ENCODE measurements at regions not wholly inside any gene's neighbourhood (a gene's known extent, or its start where the extent isn't known, plus 50 kb on each side); places are given as distances from the start of the nearest gene placed in this dataset.

GRCh38 chr14:98935921-98936320 is 336.1 kb downstream of the BCL11B start:
- 96% methylated on average over 9 of the region's 9 CpGs for WGBS
- Histone ChIP-seq H3K27ac (no peak overlapping the region), H3K36me3 (no peaks in the 10 kb centered on the region), H3K4me1 (replicated peaks) (no peaks in the 10 kb centered on the region), H3K4me3 (no peak overlapping the region), H3K9me3 (no peaks in the 10 kb centered on the region), H3K27me3 (replicated peaks; ENCODE audit: insufficient read depth) (no peaks in the 10 kb centered on the region)
- no peak for DNase-seq (ENCODE audit: low spot score)
- TF ChIP-seq CTCF (IDR thresholded peaks at IDR 0.05) = no peak
- TF ChIP-seq POLR2AphosphoS5 (IDR thresholded peaks at IDR 0.05) = no peak
- TF ChIP-seq POLR2A (IDR thresholded peaks at IDR 0.05) = no peak
- intact Hi-C loops (cut with DNase I) = no loop called here

GRCh38 chr14:98937021-98937420 is 335.0 kb downstream of the BCL11B start:
- WGBS = 95% methylated on average over 1 of the region's 1 CpG
- Histone ChIP-seq H3K4me1 (replicated peaks) (no peaks in the 10 kb centered on the region), H3K36me3 (no peaks in the 10 kb centered on the region), H3K27me3 (replicated peaks; ENCODE audit: insufficient read depth) (no peaks in the 10 kb centered on the region), H3K4me3 (no peak overlapping the region), H3K27ac (no peak overlapping the region), H3K9me3 (no peaks in the 10 kb centered on the region)
- no peak for DNase-seq (ENCODE audit: low spot score)
- intact Hi-C loops (cut with DNase I) = no loop called here
- TF ChIP-seq CTCF (IDR thresholded peaks at IDR 0.05) (no peak), POLR2A (IDR thresholded peaks at IDR 0.05) (no peak), POLR2AphosphoS5 (IDR thresholded peaks at IDR 0.05) (no peak)

- no peaks in the 10 kb centered on the region for H3K9me3 ChIP-seq
- no peak for TF ChIP-seq POLR2AphosphoS5 (IDR thresholded peaks at IDR 0.05)
- no peak for TF ChIP-seq CTCF (IDR thresholded peaks at IDR 0.05)
- no peak for TF ChIP-seq POLR2A (IDR thresholded peaks at IDR 0.05)
- no peak overlapping the region for H3K27ac ChIP-seq
- no peak overlapping the region for H3K4me3 ChIP-seq
- intact Hi-C loops (cut with DNase I) = no loop called here
- DNase-seq (ENCODE audit: low spot score) = no peak
- H3K4me1 ChIP-seq (replicated peaks) = no peaks in the 10 kb centered on the region
- no peaks in the 10 kb centered on the region for H3K36me3 ChIP-seq
- WGBS = 91% methylated on average over 6 of the region's 6 CpGs
- H3K27me3 ChIP-seq (replicated peaks; ENCODE audit: insufficient read depth) = no peaks in the 10 kb centered on the region
These were observed 334.1 kb downstream of the BCL11B start for GRCh38 chr14:98937712-98938505.

- intact Hi-C loops (cut with DNase I) = no loop called here
These were observed 331.1 kb downstream of the BCL11B start for GRCh38 chr14:98940693-98941437.

More at GRCh38 chr14:98940693-98941437, 331.1 kb downstream of the BCL11B start:
- no peaks in the 10 kb centered on the region for H3K27me3 ChIP-seq (replicated peaks; ENCODE audit: insufficient read depth)
- H3K27ac ChIP-seq = no peak overlapping the region
- H3K36me3 ChIP-seq = no peaks in the 10 kb centered on the region
- no peak overlapping the region for H3K4me3 ChIP-seq
- H3K4me1 ChIP-seq (replicated peaks) = no peaks in the 10 kb centered on the region
- no peak for TF ChIP-seq POLR2AphosphoS5 (IDR thresholded peaks at IDR 0.05)
- no peak for TF ChIP-seq CTCF (IDR thresholded peaks at IDR 0.05)
- no peak for TF ChIP-seq POLR2A (IDR thresholded peaks at IDR 0.05)
- WGBS = 88% methylated on average over 5 of the region's 5 CpGs
- DNase-seq (ENCODE audit: low spot score) = no peak
- H3K9me3 ChIP-seq = no peaks in the 10 kb centered on the region

Measured in prostate gland (tissue), 2 donors.